22Rv1 (cell line): ENCODE measurements at regions not wholly inside any gene's neighbourhood (a gene's known extent, or its start where the extent isn't known, plus 50 kb on each side); places are given as distances from the start of the nearest gene placed in this dataset.
"Not testable (repeated sequence)": the region's sequence is repeated elsewhere in the genome, so short reads cannot be mapped to it uniquely, and the experiment has no call there.

Source experiments
- CTCF ChIP-seq: fragments of 450-650 bp; IDR thresholded peaks from 2 replicates; pipeline ENCODE4 v1.5.1; 2017; ENCODE audit warnings: mild to moderate bottlenecking
- ZFX ChIP-seq: fragments of 450-650 bp; IDR thresholded peaks from 2 replicates; pipeline ENCODE4 v1.6.1; 2017; ENCODE audit warnings: antibody characterized with exemption, borderline replicate concordance

DNA sequence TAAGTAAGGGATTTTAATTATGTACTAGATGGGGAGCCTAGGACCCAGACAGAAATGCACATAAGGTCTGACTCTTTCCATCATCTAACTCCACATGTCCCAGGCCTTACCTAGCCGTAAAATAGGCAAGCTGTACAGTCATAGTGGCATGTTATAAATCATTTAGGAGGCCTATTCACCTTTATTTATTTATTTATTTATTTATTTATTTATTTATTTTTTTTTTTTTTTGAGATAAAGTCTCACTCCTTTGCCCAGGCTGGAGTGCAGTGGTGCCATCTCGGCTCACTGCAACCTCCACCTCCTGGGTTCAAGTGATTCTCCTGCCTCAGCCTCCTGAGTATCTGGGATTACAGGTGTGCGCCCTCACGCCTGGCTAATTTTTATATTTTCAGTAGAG lies 55.6 kb upstream of the KIT start:
- TF ChIP-seq CTCF, ZFX: not testable (repeated sequence)
